Astrocyte of the hippocampus (primary cell): ENCODE measurements at regions not wholly inside any gene's neighbourhood (a gene's known extent, or its start where the extent isn't known, plus 50 kb on each side); places are given as distances from the start of the nearest gene placed in this dataset.
"Not testable (repeated sequence)": the region's sequence is repeated elsewhere in the genome, so short reads cannot be mapped to it uniquely, and the experiment has no call there.

Experiments used
- DNase-seq: peaks from one replicate; pipeline ENCODE4 v3.0.0; 2011; ENCODE audit warnings: low read depth, low spot score

- no peak for DNase-seq
Observed at GRCh38 chr4:12707381-12708175, 776.6 kb downstream of the RAB28 start.

DNA sequence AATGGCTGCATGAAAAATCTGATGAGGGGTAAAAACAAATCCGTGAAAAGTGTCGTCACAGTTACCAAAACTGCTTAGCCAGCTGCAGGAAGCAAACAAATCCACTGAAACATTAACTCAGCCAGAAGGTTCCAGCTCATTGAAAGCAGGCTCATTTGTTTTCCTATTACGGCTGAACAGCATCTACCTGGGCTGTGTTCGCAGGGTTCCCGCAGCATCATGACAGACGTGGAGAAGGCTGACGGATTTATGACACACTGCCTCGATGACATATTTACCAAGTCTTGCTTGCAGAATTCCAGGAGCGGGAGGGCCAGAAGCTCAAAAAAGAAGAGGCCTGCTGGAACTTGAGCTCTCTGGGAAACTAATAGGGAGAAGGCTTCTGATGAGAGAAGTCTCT lies 781.1 kb downstream of the RAB28 start:
- DNase-seq: no peak

DNA sequence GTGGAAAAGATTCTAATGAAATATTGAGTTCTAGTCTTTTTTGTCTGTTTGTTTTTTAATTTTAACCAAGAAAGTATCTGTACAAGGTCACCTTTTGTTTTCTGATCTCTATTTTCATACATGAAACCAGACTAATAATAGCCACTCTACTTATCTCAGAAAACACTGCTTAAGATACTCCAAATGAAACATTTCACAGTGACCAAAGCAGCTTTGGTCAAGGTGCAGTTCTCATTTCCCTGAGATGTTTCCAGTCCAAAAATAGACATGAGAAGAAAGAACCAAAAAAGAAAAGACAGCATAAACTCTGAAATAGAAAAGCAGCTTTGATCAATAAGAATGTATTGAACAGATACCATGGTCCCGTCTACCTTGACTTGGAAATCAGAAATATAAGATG lies 782.8 kb downstream of the RAB28 start:
- no peak for DNase-seq

DNA sequence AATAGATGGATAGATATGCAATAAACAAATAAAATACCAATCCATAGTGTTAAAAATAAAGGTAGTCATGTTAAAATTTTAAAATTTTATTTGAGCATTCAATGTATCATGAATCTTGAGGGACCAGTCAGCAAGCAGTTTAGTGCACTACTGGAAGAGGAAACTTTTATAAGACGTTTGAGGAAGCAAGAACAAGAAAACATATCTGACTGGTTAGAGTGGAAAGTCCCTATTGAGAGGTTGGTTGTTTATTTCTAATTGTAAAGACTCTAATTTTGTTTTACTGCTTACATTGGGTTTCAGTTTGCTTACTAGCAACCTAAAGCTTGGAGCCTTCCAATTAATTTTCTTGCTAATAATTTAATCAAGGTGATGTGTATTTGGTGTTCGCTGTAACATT lies 786.2 kb downstream of the RAB28 start:
- no peak for DNase-seq

DNA sequence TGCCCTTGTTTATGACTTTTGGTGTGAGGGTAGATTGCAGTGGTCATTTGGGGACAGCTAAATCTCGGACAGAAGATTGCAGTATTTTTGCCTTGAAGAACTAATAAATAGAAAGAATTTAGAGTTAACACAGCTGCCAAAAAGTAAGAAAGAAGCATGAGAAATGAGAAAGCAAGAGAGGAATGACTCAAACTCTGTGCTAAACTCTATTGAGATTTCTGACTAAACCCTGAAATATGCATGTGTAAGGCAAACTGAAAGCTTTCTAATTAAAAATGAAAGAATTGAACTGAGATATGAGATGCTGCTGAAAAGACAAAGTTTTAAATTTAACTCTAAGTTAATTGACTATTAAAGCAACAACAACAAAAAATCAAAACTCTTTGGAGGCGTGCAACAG lies 791.3 kb downstream of the RAB28 start:
- peak; percentile 63 for DNase-seq

GRCh38 chr4:12691168-12691567 lies 793.0 kb downstream of the RAB28 start:
- no peak for DNase-seq

DNA sequence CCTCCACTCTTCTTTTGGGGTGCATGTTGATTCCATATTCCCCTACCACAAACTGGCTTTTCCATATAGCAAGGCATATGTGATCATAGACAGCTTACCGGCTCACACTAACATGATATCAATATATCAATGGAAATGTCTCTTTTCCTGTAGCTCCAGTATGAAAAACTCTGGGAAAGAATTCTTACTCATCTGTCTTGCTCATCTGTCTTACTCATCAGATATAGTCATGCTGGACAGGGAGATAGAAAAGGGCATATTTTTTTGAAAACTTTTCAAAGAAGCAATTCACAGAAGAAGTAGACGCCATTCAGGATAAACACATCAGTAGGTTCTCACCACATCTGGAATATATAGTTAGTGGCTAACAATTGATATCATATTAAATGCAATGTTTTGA lies 794.7 kb downstream of the RAB28 start:
- DNase-seq: no peak

GRCh38 chr4:12679217-12679616 lies 804.9 kb downstream of the RAB28 start:
- peak; percentile 5 for DNase-seq

- DNase-seq: no peak
Observed at GRCh38 chr4:12674184-12674583, 810.0 kb downstream of the RAB28 start.

DNA sequence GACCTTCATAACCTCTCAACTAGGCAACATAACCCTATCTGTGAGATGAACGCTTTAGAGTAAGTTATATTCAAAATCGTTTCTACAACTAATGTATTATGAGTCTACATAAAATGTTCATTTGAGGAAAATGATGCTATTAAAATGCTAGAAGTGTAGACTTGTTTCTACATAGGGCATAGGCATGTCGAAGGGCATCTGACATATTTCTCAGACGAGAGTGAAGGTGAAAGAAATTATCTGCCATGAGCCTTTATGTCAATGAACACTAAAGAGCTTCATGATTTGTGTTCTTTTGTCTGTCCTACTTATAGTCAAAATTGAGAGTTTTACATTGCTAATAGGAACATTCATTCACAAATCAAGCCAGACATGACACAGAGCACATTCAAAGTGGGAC lies 811.8 kb downstream of the RAB28 start:
- no peak for DNase-seq

DNA sequence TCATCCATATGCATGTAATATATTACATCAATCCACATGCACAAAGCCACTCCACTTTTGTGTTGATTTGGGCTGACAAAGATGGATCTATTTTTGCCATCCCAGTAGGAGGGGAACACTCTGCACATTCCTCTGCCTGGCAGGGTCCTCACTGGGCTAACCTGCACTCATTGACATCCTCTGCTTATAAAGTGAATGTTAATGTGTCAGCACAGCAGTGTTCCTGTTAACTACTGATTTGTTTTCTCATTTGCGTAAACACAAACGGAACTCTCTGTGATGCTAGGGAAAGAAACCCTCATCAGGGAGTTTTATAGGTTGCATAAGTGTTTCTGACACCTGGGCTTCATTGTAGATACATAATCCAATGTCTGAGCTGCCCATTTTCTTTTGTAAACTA lies 826.0 kb downstream of the RAB28 start:
- DNase-seq: no peak

- no peak for DNase-seq
Observed at GRCh38 chr4:12651876-12652275, 832.3 kb downstream of the RAB28 start.

GRCh38 chr4:12645732-12646131 lies 838.4 kb downstream of the RAB28 start:
- no peak for DNase-seq

- no peak for DNase-seq
Observed at GRCh38 chr4:12644261-12644660, 839.9 kb downstream of the RAB28 start.

DNA sequence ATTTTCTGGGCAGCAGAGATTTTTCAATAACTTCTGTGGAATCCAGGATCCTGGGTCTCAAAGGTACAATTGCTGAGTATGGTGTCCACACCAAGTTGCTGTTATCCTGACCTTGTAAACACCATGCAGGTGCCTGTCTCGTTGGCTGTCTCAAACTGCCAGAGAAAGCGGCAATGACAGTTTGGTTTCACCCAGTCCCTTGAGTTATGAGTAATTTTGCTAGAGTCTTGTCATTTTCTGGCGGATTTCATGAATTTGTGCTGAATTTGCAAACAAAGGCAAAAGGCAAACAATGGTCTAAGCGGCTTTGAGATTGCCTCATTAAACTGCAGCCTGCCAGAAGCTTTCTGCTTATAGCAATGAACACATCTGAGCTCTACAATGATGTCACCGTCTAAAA lies 847.9 kb downstream of the RAB28 start:
- DNase-seq: no peak

- no peak for DNase-seq
Observed at GRCh38 chr4:12635629-12636028, 848.5 kb downstream of the RAB28 start.

- peak; percentile 81 for DNase-seq
Observed at GRCh38 chr4:12633053-12633651, 851.0 kb downstream of the RAB28 start.

GRCh38 chr4:12615822-12616221 lies 868.3 kb downstream of the RAB28 start:
- no peak for DNase-seq

DNA sequence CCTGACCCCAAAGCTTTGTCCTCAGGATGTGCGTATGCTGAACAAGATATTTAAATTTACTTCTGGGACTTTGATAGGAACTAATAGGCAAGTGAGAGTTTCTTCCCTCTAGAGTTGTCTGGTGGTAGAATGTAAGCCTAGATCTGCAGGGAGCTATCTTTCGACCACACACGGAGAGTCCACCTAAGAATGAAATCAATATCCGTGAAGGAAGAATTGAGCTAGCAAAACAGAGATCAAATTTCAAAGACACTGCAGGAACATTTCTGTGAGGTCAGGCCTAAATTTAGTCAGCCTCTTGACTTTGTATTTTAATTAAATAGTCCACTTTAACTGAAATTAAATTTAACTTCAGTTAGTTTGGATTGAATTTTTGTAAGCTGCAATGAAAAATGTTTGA lies 871.3 kb downstream of the RAB28 start:
- DNase-seq: no peak

DNA sequence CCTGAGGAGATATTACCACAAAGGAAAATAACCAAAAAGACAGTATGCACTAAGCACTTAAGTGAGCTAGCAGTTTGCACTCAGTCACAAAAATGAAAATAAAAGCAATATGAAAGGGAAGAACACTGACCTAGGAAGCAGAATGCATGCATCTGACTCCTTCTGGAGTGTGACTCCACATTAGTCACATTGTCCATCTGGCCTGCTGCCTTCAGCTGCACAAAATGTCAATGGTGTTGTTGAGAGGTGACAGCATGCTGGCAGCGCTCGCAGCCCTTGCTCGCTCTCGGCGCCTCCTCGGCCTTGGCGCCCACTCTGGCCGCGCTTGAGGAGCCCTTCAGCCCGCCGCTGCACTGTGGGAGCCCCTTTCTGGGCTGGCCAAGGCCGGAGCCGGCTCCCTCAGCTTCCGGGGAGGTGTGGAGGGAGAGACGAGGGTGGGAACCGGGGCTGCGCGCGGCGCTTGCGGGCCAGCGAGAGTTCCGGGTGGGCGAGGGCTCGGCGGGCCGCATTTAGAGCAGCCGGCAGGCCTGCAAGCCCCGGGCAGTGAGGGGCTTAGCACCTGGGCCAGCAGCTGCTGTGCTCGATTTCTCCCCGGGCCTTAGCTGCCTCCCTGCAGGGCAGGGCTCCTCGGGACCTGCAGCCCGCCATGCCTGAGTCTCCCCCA lies 874.8 kb downstream of the RAB28 start:
- DNase-seq: not testable (repeated sequence)

DNA sequence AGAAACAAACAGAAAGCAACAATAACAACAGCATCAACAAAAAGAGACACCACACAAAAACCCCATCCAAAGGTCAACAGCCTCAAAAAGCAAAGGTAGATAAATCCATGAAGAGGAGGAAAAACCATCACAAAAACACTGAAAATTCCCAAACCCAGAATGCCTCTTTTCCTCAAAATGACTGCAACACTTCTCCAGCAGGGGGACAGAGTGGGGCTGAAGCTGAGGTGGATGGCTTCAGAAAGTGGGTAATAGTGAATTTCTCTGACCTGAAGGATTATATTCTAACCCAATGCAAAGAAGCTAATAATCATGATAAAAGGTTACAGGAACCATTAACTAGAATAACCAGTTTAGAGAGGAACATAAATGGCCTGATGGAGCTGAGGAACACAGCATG lies 888.2 kb downstream of the RAB28 start:
- DNase-seq: no peak

DNA sequence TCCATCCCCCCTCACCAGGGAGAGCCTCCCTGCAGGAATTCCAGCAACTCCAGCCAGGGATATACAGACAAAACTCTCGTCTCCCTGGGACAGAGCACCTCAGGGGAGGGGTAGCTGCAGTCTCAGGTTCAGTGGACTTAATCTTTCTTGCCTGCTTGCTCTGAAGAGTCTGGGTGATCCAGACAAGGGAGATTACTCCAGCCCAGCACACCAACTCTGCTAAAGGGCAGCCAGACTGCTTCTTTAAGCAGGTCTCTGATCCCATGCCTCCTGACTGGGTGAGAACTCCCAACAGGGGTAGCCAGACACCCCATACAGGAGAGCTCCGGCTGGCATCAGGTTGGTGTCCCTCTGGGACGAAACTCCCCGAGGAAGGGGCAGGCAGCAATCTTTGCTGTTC lies 888.7 kb downstream of the RAB28 start:
- no peak for DNase-seq

DNA sequence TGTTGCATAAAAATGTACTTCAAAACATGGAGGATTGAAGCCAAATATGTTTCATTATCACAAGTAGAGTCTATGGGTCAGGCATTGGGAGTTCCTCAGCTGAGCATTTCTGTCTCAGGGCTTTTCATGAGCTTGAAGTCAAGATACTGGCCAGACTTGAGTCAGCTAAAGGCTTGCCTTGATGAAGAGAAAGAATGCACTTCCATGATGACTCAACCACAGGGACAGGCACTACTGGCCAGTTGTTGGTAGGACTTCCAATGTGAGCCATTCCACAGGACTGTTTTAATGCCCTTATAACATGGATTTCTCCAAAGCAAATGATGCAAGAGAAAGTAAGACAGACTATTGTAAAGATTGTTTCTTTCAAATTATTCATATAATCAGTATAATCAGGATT lies 895.6 kb downstream of the RAB28 start:
- DNase-seq: no peak
